Epithelial cell of esophagus (primary cell): ENCODE measurements at regions not wholly inside any gene's neighbourhood (a gene's known extent, or its start where the extent isn't known, plus 50 kb on each side); places are given as distances from the start of the nearest gene placed in this dataset.

Source experiments
- DNase-seq: peaks from one replicate; pipeline ENCODE4 v3.0.0; 2010; ENCODE audit warnings: low read depth
- H3K4me3 ChIP-seq: 2 replicates; pipeline ENCODE4 v1.5.1; 2011; ENCODE audit warnings: mild to moderate bottlenecking, low read length, control low read depth
- TF ChIP-seq, protein P1 (sequence below): IDR thresholded peaks from 2 replicates; pipeline ENCODE4 v1.5.1; 2011; ENCODE audit warnings: low read depth, mild to moderate bottlenecking, low read length, control low read depth, inconsistent platforms; ENCODE audit not compliant: insufficient read depth; ENCODE audit errors: missing control alignments

DNA sequence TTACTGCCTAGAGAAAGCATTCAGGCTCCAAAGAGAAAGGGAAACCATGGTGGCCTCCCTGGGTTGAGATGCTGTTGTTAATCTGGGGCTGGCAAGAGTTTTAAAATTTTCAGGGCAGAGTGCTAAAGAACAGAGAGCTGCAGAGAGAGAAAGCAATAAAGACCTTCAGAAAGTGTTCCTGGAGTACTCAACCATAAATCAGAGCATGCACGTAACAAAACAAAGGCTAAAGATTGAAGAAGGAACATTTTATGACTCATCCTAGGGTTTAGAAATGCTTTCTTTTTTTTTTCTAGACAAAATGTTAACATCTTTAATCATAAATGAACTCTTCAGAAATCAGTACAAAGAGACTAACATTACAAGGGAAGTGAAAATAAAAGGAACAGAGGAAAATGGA lies 562.3 kb upstream of the NDST4 start:
- TF ChIP-seq, protein P1, sequence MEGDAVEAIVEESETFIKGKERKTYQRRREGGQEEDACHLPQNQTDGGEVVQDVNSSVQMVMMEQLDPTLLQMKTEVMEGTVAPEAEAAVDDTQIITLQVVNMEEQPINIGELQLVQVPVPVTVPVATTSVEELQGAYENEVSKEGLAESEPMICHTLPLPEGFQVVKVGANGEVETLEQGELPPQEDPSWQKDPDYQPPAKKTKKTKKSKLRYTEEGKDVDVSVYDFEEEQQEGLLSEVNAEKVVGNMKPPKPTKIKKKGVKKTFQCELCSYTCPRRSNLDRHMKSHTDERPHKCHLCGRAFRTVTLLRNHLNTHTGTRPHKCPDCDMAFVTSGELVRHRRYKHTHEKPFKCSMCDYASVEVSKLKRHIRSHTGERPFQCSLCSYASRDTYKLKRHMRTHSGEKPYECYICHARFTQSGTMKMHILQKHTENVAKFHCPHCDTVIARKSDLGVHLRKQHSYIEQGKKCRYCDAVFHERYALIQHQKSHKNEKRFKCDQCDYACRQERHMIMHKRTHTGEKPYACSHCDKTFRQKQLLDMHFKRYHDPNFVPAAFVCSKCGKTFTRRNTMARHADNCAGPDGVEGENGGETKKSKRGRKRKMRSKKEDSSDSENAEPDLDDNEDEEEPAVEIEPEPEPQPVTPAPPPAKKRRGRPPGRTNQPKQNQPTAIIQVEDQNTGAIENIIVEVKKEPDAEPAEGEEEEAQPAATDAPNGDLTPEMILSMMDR = no peak
- DNase-seq = no peak
- no peak overlapping the region for H3K4me3 ChIP-seq

DNA sequence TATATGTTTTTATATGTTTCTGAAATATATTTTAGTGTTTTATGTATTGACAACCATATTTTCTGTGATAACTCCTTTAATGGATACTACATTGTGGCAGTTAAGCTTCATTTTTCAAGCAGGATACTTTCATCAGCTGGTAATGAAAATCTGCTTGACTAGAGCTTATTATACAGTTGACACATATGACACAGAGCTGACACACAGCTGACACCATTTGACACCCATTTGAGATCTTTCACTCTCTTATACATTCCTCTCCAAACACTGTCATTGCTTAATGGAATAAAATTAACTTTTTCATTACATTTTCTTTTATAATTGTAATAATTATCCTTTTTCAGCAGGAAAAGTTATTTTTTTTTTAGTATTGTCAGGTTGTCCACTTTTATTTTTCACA lies 561.1 kb upstream of the NDST4 start:
- TF ChIP-seq, protein P1 = no peak
- DNase-seq = no peak
- H3K4me3 ChIP-seq = no peak overlapping the region

DNA sequence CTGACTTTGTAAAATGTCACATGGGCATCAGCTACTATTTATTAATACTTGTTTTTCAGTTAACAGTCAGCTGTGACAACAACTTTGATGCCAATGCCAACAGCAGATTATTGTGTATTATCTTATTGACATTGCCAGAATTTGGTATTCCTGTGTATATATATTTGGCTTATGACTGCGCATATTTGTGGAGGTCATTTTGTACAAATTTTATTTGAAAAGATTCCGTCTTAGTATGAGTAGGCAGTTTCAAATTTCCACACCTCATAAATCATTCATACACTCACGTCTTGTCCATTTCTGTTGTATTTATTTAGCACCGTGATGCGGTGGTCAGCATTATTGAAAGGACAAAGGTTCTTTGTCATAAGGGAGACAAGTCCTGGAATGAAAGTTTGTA lies 558.2 kb upstream of the NDST4 start:
- TF ChIP-seq, protein P1 = no peak
- DNase-seq = no peak
- no peak overlapping the region for H3K4me3 ChIP-seq

DNA sequence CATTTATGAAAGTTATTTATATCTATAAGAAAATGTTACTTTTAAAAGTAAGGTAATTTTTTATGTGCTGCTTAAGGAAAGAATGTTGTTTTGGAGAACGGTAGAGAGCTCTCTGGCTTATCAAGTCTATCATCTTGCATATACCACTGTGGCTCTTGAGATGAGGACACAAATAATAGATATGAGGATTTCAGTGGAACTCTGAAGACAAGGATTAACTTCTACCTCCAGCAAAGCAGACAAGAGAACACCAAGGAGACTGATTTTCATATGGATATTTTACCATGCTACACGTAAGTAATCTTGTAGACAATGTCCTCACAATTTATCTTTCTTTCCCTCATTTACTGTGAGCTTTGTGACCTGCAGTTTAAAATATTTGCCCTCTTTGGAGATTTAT lies 557.5 kb upstream of the NDST4 start:
- no peak for DNase-seq
- no peak overlapping the region for H3K4me3 ChIP-seq
- TF ChIP-seq, protein P1 = no peak

DNA sequence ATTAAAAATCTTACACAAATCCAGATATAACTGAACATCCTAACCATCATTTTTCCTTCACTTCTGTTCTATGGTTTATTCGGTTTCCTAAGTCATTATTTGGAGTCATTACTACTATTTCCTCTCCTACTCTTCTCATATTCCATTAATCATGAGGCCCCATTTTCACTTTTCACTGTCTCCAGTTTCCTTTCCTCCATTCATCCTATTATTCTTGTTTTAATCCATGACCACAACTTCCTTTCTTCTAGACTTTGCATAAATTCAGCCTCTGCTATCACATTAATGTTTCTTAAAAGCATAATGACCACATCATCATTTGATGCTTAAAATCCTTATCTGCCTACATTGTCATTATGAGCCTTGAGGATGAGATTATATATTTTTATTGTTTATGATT lies 555.0 kb upstream of the NDST4 start:
- H3K4me3 ChIP-seq = no peak overlapping the region
- DNase-seq = no peak
- TF ChIP-seq, protein P1 = no peak

DNA sequence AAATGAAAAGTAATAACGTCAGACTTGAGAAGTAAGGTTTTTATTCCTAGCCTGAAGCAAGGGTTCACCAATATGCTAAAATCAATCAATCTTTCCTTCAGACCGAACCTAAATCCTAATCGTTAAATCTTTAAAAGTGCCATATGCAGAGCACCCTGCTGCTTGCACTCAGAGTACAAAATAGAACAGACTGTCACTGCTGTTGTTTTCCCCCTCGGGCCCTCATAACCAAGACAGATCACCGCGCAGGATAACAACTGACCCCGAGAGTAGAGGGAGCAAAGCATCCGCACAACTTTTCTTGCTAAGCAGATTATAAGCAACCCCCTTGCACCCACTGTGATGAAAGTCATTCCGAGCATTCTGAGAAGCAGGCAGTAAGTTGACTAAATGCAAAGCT lies 550.9 kb upstream of the NDST4 start:
- DNase-seq = no peak
- no peak overlapping the region for H3K4me3 ChIP-seq
- TF ChIP-seq, protein P1 = no peak

DNA sequence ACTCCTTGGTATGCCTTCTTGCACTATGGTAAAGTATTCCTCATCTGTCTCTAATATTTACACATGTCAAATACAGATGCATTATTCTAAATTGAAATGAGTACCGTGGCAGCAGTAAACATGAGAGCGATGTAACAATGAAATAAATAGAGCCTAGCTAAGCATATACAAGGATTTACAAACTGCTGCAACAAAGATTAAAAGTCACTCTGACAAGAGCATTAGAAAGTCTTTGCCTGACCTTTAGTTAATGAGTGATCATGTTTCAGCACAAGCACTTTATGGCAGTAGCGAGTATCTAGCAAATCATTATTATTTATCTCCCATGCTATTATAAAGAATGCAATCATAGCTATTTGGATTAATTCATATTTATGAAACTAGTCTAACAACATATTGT lies 547.0 kb upstream of the NDST4 start:
- TF ChIP-seq, protein P1 = no peak
- DNase-seq = no peak
- no peak overlapping the region for H3K4me3 ChIP-seq
